ENCODE measurements at regions not wholly inside any gene's neighbourhood (a gene's known extent, or its start where the extent isn't known, plus 50 kb on each side); places are given as distances from the start of the nearest gene placed in this dataset.

DNA sequence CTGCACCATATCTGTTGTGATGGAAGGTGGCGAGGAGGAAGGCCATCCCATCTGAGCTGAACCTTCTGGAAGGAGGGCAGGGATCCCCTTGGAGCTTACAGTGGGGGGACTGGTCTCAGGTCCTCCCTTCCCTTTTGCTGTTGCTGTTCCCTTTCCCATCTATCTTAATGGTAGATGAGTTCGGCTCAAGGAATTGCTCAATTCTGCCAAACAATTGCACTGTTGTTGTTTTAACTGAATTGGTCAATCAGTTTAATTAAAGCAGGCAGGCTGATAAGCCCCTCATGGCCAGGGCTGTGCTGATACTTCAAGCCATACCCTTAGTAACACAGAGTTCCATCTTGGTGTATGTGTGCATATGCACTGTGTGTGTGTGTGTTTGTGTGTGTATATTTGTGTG is 220.4 kb upstream of the FOXF1 start:
- Mint-ChIP-seq H3K27me3 (ENCODE audit: insufficient read depth) (peaks cover 96% of the 10 kb centered on the region), H3K27ac (no peak overlapping the region), H3K9me3 (no peaks in the 10 kb centered on the region), H3K36me3 (ENCODE audit: low read depth) (no peaks in the 10 kb centered on the region), H3K4me3 (no peak overlapping the region), H3K4me1 (peaks cover 29% of the 10 kb centered on the region)
- TF ChIP-seq CTCF (conservative IDR thresholded peaks at IDR 0.05) = no peak
- Histone ChIP-seq H3K4me3 (ENCODE audit: low read length) (no peak overlapping the region), H3K27me3 (ENCODE audit: control insufficient read depth, insufficient read depth, low read length, poor library complexity, severe bottlenecking) (peaks cover 100% of the 10 kb centered on the region), H3K9me3 (ENCODE audit: control insufficient read depth, low read length) (no peaks in the 10 kb centered on the region), H3K36me3 (ENCODE audit: control insufficient read depth, insufficient read depth, low read length) (no peaks in the 10 kb centered on the region), H3K27ac (ENCODE audit: low read depth, low read length) (no peak overlapping the region), H3K4me1 (ENCODE audit: control insufficient read depth, insufficient read depth, low read length) (peaks cover 5% of the 10 kb centered on the region), H3K9ac (ENCODE audit: extremely low read depth, low read length, poor library complexity, severe bottlenecking) (no peak overlapping the region)
- no peak for DNase-seq
- 67 to 68% methylated on average over 1 to 2 of the region's 2 CpGs for WGBS, 2 experiments (ENCODE audit: insufficient coverage in 1 of 2, insufficient read length in 1 of 2)

- peaks cover 27% of the 10 kb centered on the region for H3K4me1 Mint-ChIP-seq
- H3K9ac ChIP-seq (ENCODE audit: extremely low read depth, low read length, poor library complexity, severe bottlenecking) = no peak overlapping the region
- H3K9me3 Mint-ChIP-seq = no peaks in the 10 kb centered on the region
- 66 to 82% methylated on average over 7 of the region's 7 CpGs for WGBS, 2 experiments (ENCODE audit: insufficient coverage in 1 of 2, insufficient read length in 1 of 2)
- no peak for TF ChIP-seq CTCF (conservative IDR thresholded peaks at IDR 0.05)
- H3K27ac Mint-ChIP-seq = no peak overlapping the region
- no peak overlapping the region for H3K4me3 Mint-ChIP-seq
- no peak for DNase-seq
- H3K27ac ChIP-seq (ENCODE audit: low read depth, low read length) = no peak overlapping the region
- peaks cover 1% of the 10 kb centered on the region for H3K4me1 ChIP-seq (ENCODE audit: control insufficient read depth, insufficient read depth, low read length)
- H3K36me3 Mint-ChIP-seq (ENCODE audit: low read depth) = no peaks in the 10 kb centered on the region
- no peak overlapping the region for H3K4me3 ChIP-seq (ENCODE audit: low read length)
- peaks cover 100% of the 10 kb centered on the region for H3K27me3 ChIP-seq (ENCODE audit: control insufficient read depth, insufficient read depth, low read length, poor library complexity, severe bottlenecking)
- H3K9me3 ChIP-seq (ENCODE audit: control insufficient read depth, low read length) = no peaks in the 10 kb centered on the region
- H3K27me3 Mint-ChIP-seq (ENCODE audit: insufficient read depth) = peaks cover 91% of the 10 kb centered on the region
- H3K36me3 ChIP-seq (ENCODE audit: control insufficient read depth, insufficient read depth, low read length) = no peaks in the 10 kb centered on the region
Observed at GRCh38 chr16:86291491-86291890, 218.8 kb upstream of the FOXF1 start.

DNA sequence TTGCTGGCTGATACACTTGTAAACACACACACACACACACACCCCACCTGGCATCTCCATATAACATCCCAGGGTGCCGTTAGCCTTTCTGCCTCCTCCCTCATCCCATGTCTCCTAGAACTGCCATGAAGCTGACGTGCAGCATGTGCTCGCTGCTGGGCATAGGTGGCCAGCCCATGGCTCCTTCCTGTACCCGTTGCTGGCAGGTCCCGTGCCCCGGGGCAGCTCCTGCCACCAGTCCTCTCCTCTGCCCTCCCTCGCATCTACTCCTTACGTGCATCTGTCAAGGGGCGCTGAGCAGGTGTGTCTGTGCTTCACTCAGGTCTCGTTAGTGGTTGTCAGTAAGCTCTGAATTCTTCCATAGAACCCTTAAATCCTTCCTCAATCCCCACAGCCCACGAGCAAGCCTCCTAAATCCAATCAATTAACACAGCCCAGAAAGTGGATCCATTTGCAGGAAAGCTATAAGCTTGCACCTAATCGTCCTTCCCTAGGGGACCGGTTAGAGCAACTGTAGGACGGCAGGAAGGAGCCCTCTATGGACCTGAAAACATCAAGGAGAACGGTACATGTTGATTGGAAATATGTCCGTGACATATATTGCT is 218.1 kb upstream of the FOXF1 start:
- H3K27ac Mint-ChIP-seq = no peak overlapping the region
- H3K27me3 Mint-ChIP-seq (ENCODE audit: insufficient read depth) = peaks cover 89% of the 10 kb centered on the region
- Histone ChIP-seq H3K4me1 (ENCODE audit: control insufficient read depth, insufficient read depth, low read length) (no peaks in the 10 kb centered on the region), H3K9ac (ENCODE audit: extremely low read depth, low read length, poor library complexity, severe bottlenecking) (no peak overlapping the region), H3K4me3 (ENCODE audit: low read length) (no peak overlapping the region), H3K27me3 (ENCODE audit: control insufficient read depth, insufficient read depth, low read length, poor library complexity, severe bottlenecking) (peaks cover 100% of the 10 kb centered on the region), H3K9me3 (ENCODE audit: control insufficient read depth, low read length) (no peaks in the 10 kb centered on the region), H3K36me3 (ENCODE audit: control insufficient read depth, insufficient read depth, low read length) (no peaks in the 10 kb centered on the region), H3K27ac (ENCODE audit: low read depth, low read length) (no peak overlapping the region)
- no peak overlapping the region for H3K4me3 Mint-ChIP-seq
- H3K36me3 Mint-ChIP-seq (ENCODE audit: low read depth) = no peaks in the 10 kb centered on the region
- H3K4me1 Mint-ChIP-seq = peaks cover 30% of the 10 kb centered on the region
- DNase-seq = no peak
- WGBS, 2 experiments (ENCODE audit: insufficient coverage in 1 of 2, insufficient read length in 1 of 2) = 83 to 88% methylated on average over 12 to 16 of the region's 16 CpGs
- no peaks in the 10 kb centered on the region for H3K9me3 Mint-ChIP-seq
- TF ChIP-seq CTCF (conservative IDR thresholded peaks at IDR 0.05) = no peak

All from endodermal cell (in vitro differentiated cells).